ENCODE measurements at regions not wholly inside any gene's neighbourhood (a gene's known extent, or its start where the extent isn't known, plus 50 kb on each side); places are given as distances from the start of the nearest gene placed in this dataset.

DNA sequence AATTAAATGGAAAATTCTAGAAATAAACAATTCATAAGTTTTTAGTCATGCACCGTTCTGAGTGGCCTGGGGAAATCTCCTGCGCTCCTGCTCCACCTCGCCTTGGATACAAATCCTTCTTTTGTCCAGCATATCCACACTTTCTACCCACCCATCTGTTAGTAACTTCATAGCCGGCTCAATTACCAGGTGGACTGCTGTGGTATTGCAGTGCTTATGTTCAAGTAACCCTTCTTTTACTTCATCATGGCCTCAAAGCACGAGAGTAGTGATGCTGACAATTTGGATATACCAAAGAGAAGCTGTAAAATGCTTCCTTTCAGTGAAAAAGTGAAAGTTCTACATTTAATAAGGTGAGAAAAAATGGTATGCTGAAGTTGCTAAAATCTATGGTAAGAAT lies 142.3 kb upstream of the CHL1 start:
- peaks cover 4% of the 10 kb centered on the region for H3K9me3 Mint-ChIP-seq

DNA sequence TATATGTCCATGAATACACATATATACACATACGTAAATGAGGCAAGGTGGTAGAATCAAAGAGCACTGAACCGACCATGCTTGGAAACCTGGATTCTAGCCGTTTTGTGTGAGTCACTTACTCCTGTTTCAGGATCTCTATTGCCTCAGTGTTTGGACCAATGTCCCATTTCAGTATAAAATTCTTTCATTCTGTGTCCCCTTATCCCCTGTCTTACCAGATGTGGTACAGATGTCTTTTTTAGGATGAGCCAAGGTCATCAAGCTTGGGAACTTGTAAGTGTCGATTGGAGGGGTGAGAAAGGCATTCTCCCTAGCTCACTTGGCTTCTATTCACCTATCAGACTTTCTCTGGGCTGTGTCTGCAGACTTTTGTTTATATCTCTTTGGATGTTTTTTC lies 139.9 kb upstream of the CHL1 start:
- H3K4me3 Mint-ChIP-seq, result no peak overlapping the region
- H3K9me3 Mint-ChIP-seq, result peaks cover under 1% of the 10 kb centered on the region
- TF ChIP-seq, protein P1, sequence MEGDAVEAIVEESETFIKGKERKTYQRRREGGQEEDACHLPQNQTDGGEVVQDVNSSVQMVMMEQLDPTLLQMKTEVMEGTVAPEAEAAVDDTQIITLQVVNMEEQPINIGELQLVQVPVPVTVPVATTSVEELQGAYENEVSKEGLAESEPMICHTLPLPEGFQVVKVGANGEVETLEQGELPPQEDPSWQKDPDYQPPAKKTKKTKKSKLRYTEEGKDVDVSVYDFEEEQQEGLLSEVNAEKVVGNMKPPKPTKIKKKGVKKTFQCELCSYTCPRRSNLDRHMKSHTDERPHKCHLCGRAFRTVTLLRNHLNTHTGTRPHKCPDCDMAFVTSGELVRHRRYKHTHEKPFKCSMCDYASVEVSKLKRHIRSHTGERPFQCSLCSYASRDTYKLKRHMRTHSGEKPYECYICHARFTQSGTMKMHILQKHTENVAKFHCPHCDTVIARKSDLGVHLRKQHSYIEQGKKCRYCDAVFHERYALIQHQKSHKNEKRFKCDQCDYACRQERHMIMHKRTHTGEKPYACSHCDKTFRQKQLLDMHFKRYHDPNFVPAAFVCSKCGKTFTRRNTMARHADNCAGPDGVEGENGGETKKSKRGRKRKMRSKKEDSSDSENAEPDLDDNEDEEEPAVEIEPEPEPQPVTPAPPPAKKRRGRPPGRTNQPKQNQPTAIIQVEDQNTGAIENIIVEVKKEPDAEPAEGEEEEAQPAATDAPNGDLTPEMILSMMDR (IDR thresholded peaks at IDR 0.05; ENCODE audit: unreplicated experiment in 3 of 3), result no peak
- no peak overlapping the region for H3K27ac Mint-ChIP-seq
- no peaks in the 10 kb centered on the region for H3K36me3 Mint-ChIP-seq (ENCODE audit: low read depth)
- peaks cover under 1% of the 10 kb centered on the region for H3K27me3 Mint-ChIP-seq (ENCODE audit: low read depth)
- no peaks in the 10 kb centered on the region for H3K4me1 Mint-ChIP-seq

More for the DNA sequence above, 142.3 kb upstream of the CHL1 start:
- Mint-ChIP-seq H3K27ac (no peak overlapping the region), H3K36me3 (ENCODE audit: low read depth) (no peaks in the 10 kb centered on the region), H3K4me1 (no peaks in the 10 kb centered on the region), H3K27me3 (ENCODE audit: low read depth) (peaks cover 3% of the 10 kb centered on the region), H3K4me3 (no peak overlapping the region)
- TF ChIP-seq, protein P1 (IDR thresholded peaks at IDR 0.05; ENCODE audit: unreplicated experiment in 3 of 3), result no peak

GRCh38 chr3:59854-60253 lies 136.7 kb upstream of the CHL1 start:
- TF ChIP-seq, protein P1 (IDR thresholded peaks at IDR 0.05; ENCODE audit: unreplicated experiment in 3 of 3), result no peak
- Mint-ChIP-seq H3K27me3 (ENCODE audit: low read depth) (no peaks in the 10 kb centered on the region), H3K4me3 (no peak overlapping the region), H3K4me1 (no peaks in the 10 kb centered on the region), H3K36me3 (ENCODE audit: low read depth) (no peaks in the 10 kb centered on the region), H3K27ac (no peak overlapping the region), H3K9me3 (no peaks in the 10 kb centered on the region)

GRCh38 chr3:63095-63765 lies 133.3 kb upstream of the CHL1 start:
- Mint-ChIP-seq H3K36me3 (ENCODE audit: low read depth) (no peaks in the 10 kb centered on the region), H3K27ac (no peak overlapping the region), H3K9me3 (no peaks in the 10 kb centered on the region), H3K4me3 (no peak overlapping the region), H3K27me3 (ENCODE audit: low read depth) (peaks cover 6% of the 10 kb centered on the region), H3K4me1 (no peaks in the 10 kb centered on the region)
- TF ChIP-seq, protein P1 (IDR thresholded peaks at IDR 0.05; ENCODE audit: unreplicated experiment in 3 of 3), result no peak

- Mint-ChIP-seq H3K27me3 (ENCODE audit: low read depth) (peaks cover 6% of the 10 kb centered on the region), H3K36me3 (ENCODE audit: low read depth) (no peaks in the 10 kb centered on the region), H3K27ac (no peak overlapping the region), H3K4me1 (peaks cover 18% of the 10 kb centered on the region), H3K9me3 (no peaks in the 10 kb centered on the region), H3K4me3 (no peak overlapping the region)
- TF ChIP-seq, protein P1 (IDR thresholded peaks at IDR 0.05; ENCODE audit: unreplicated experiment in 3 of 3), result no peak
Measured at GRCh38 chr3:69690-70089, 126.9 kb upstream of the CHL1 start.

GRCh38 chr3:72776-73175 lies 123.8 kb upstream of the CHL1 start:
- TF ChIP-seq, protein P1 (IDR thresholded peaks at IDR 0.05; ENCODE audit: unreplicated experiment in 3 of 3), result no peak
- Mint-ChIP-seq H3K27me3 (ENCODE audit: low read depth) (no peaks in the 10 kb centered on the region), H3K4me3 (no peak overlapping the region), H3K27ac (peak overlapping the region; percentile 18 to 86 (median 71)), H3K36me3 (ENCODE audit: low read depth) (no peaks in the 10 kb centered on the region), H3K4me1 (peaks cover 18% of the 10 kb centered on the region), H3K9me3 (no peaks in the 10 kb centered on the region)

Measured in nephron (organoid).